Gastrocnemius medialis (tissue), 4 donors: ENCODE measurements at regions not wholly inside any gene's neighbourhood (a gene's known extent, or its start where the extent isn't known, plus 50 kb on each side); places are given as distances from the start of the nearest gene placed in this dataset.

ENCODE experiments used
- CTCF ChIP-seq, 5 experiments: fragments of 450-650 bp in 3 of 5; fragments of 200-600 bp in 2 of 5; sonication (generic) in 2 of 5; IDR thresholded peaks in 4 of 5; conservative IDR thresholded peaks in 1 of 5; 1 replicate in 4 of 5; 2 replicates in 1 of 5; pipeline ENCODE4 v1.5.1; 2016 to 2019; ENCODE audit warnings: antibody characterized with exemption in 5 of 5, mild to moderate bottlenecking in 3 of 5, moderate library complexity in 3 of 5
- POLR2A ChIP-seq, 2 donors: fragments of 450-650 bp; IDR thresholded peaks; one replicate each; pipeline ENCODE4 v1.6.1; 2017; ENCODE audit warnings: antibody characterized with exemption in 2 of 2, mild to moderate bottlenecking in 2 of 2, moderate library complexity in 2 of 2

- no peak for TF ChIP-seq CTCF (IDR thresholded peaks at IDR 0.05 in 4 of 5, conservative IDR thresholded peaks at IDR 0.05 in 1 of 5)
- TF ChIP-seq POLR2A (IDR thresholded peaks at IDR 0.05), result no peak
Observed at GRCh38 chr6:11307226-11307625, 74.8 kb upstream of the NEDD9 start.
